ENCODE measurements at regions not wholly inside any gene's neighbourhood (a gene's known extent, or its start where the extent isn't known, plus 50 kb on each side); places are given as distances from the start of the nearest gene placed in this dataset.

GRCh38 chr14:71483154-71483553 lies 449.1 kb upstream of the RGS6 start:
- DNase-seq (ENCODE audit: low read depth in 1 of 2, low spot score in 1 of 2) = no peak

- no peak for DNase-seq (ENCODE audit: low read depth in 1 of 2, low spot score in 1 of 2)
Observed at GRCh38 chr14:71485833-71486232, 446.4 kb upstream of the RGS6 start.

- DNase-seq (ENCODE audit: low read depth in 1 of 2, low spot score in 1 of 2) = no peak
Observed at GRCh38 chr14:71486279-71486678, 445.9 kb upstream of the RGS6 start.

GRCh38 chr14:71487449-71487848 lies 444.8 kb upstream of the RGS6 start:
- DNase-seq (ENCODE audit: low read depth in 1 of 2, low spot score in 1 of 2) = no peak

- no peak for DNase-seq (ENCODE audit: low read depth in 1 of 2, low spot score in 1 of 2)
Observed at GRCh38 chr14:71487941-71488340, 444.3 kb upstream of the RGS6 start.

- DNase-seq (ENCODE audit: low read depth in 1 of 2, low spot score in 1 of 2) = no peak
Observed at GRCh38 chr14:71488703-71489191, 443.5 kb upstream of the RGS6 start.

- no peak for DNase-seq (ENCODE audit: low read depth in 1 of 2, low spot score in 1 of 2)
Observed at GRCh38 chr14:71489742-71490141, 442.5 kb upstream of the RGS6 start.

- DNase-seq (ENCODE audit: low read depth in 1 of 2, low spot score in 1 of 2) = no peak
Observed at GRCh38 chr14:71491931-71492330, 440.3 kb upstream of the RGS6 start.

GRCh38 chr14:71492346-71492745 lies 439.9 kb upstream of the RGS6 start:
- no peak for DNase-seq (ENCODE audit: low read depth in 1 of 2, low spot score in 1 of 2)

GRCh38 chr14:71497645-71498086 lies 434.6 kb upstream of the RGS6 start:
- no peak for DNase-seq (ENCODE audit: low read depth in 1 of 2, low spot score in 1 of 2)

GRCh38 chr14:71498212-71498611 lies 434.0 kb upstream of the RGS6 start:
- DNase-seq (ENCODE audit: low read depth in 1 of 2, low spot score in 1 of 2) = no peak

- DNase-seq (ENCODE audit: low read depth in 1 of 2, low spot score in 1 of 2) = no peak
Observed at GRCh38 chr14:71499018-71499417, 433.2 kb upstream of the RGS6 start.

GRCh38 chr14:71507681-71508080 lies 424.5 kb upstream of the RGS6 start:
- no peak for DNase-seq (ENCODE audit: low read depth in 1 of 2, low spot score in 1 of 2)

- DNase-seq (ENCODE audit: low read depth in 1 of 2, low spot score in 1 of 2) = no peak
Observed at GRCh38 chr14:71508901-71509300, 423.3 kb upstream of the RGS6 start.

GRCh38 chr14:71511152-71511551 lies 421.1 kb upstream of the RGS6 start:
- DNase-seq (ENCODE audit: low read depth in 1 of 2, low spot score in 1 of 2) = no peak

GRCh38 chr14:71514941-71515919 lies 417.0 kb upstream of the RGS6 start:
- no peak for DNase-seq (ENCODE audit: low read depth in 1 of 2, low spot score in 1 of 2)

GRCh38 chr14:71521238-71522135 lies 410.7 kb upstream of the RGS6 start:
- no peak for DNase-seq (ENCODE audit: low read depth in 1 of 2, low spot score in 1 of 2)

GRCh38 chr14:71523630-71524319 lies 408.5 kb upstream of the RGS6 start:
- no peak for DNase-seq (ENCODE audit: low read depth in 1 of 2, low spot score in 1 of 2)

- DNase-seq (ENCODE audit: low read depth in 1 of 2, low spot score in 1 of 2) = no peak
Observed at GRCh38 chr14:71524320-71524982, 407.8 kb upstream of the RGS6 start.

GRCh38 chr14:71525663-71526221 lies 406.5 kb upstream of the RGS6 start:
- DNase-seq (ENCODE audit: low read depth in 1 of 2, low spot score in 1 of 2) = no peak

Measured in activated T-helper 1 cell treated with anti-CD3 and anti-CD28 coated beads, Interleukin-2, amount 50 U/mL, for 16 hours (primary cell).